ENCODE measurements at regions not wholly inside any gene's neighbourhood (a gene's known extent, or its start where the extent isn't known, plus 50 kb on each side); places are given as distances from the start of the nearest gene placed in this dataset.

GRCh38 chr11:111444040-111444439 is 65.0 kb upstream of the POU2AF1 start:
- in situ Hi-C loops (cut with MboI; ENCODE audit: low sequenced_read_pairs) = loop anchor here (25.0 kb wide), 1 partner anchor 982 kb away; no protein-coding TSS in a partner anchor

DNA sequence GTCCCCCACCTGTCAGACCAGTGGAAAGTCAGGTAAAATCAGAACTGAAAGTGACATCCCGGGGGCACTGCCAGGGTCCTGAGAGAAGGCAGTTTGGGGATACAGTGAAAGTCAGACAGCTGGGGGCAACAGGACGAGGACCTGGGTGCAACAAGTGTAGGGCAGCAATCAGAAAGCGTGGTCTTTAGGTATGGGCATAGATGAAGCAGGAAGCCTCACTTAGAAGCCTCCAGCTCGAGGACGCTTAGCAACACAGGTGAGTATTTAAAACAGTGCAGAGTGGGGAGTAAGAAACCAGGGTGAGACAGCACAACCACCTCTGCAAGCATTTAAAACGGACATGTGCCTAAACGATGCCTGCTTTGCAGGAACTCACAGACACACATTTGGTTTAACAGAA is 64.6 kb upstream of the POU2AF1 start:
- in situ Hi-C loops (cut with MboI; ENCODE audit: low sequenced_read_pairs) = loop anchor here (25.0 kb wide), 1 partner anchor 981 kb away; no protein-coding TSS in a partner anchor

- in situ Hi-C loops (cut with MboI; ENCODE audit: low sequenced_read_pairs) = loop anchor here (25.0 kb wide), 1 partner anchor 981 kb away; no protein-coding TSS in a partner anchor
Measured at GRCh38 chr11:111443032-111443431, 64.0 kb upstream of the POU2AF1 start.

DNA sequence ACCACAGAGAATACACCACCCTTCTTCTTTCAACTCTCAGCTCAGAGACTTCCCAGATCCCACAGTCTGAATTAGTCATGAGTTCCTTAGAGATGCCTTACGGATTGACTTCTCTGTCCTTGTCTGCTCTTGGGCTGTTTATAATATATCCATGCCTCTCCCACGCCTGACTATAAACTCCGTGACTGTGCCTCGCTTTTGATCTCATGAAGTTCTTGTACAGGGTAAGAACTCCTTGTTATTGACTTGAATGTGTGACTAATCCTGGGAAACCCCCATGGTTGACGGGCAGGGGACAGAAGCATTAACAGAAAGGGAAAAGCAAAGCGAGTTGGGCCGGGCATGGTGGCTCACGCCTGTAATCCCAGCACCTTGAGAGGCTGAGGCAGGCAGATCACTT is 62.4 kb upstream of the POU2AF1 start:
- in situ Hi-C loops (cut with MboI; ENCODE audit: low sequenced_read_pairs) = loop anchor here (25.0 kb wide), 1 partner anchor 979 kb away; no protein-coding TSS in a partner anchor

GRCh38 chr11:111440416-111441205 is 61.5 kb upstream of the POU2AF1 start:
- in situ Hi-C loops (cut with MboI; ENCODE audit: low sequenced_read_pairs) = loop anchor here (25.0 kb wide), 1 partner anchor 978 kb away; no protein-coding TSS in a partner anchor

DNA sequence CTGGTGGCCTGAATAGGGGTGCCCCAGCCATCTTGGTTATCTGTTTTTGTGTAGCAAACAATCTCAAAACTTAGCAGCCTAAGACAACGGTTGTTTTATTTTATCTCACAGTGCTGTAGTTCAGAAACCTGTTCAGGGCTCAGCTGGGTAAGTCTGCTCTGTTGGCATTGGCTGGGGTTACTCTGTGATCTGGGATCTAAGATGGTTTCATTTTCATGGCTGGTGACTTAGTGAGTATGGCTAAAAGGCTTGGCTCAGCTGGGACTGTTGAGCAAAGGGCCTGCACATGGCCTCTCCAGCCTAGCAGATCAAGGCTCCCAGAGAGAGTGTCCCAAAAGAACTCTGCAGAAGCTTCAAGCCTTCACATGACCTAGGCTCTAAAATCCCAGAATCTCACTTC is 60.8 kb upstream of the POU2AF1 start:
- in situ Hi-C loops (cut with MboI; ENCODE audit: low sequenced_read_pairs) = loop anchor here (25.0 kb wide), 1 partner anchor 978 kb away; no protein-coding TSS in a partner anchor

DNA sequence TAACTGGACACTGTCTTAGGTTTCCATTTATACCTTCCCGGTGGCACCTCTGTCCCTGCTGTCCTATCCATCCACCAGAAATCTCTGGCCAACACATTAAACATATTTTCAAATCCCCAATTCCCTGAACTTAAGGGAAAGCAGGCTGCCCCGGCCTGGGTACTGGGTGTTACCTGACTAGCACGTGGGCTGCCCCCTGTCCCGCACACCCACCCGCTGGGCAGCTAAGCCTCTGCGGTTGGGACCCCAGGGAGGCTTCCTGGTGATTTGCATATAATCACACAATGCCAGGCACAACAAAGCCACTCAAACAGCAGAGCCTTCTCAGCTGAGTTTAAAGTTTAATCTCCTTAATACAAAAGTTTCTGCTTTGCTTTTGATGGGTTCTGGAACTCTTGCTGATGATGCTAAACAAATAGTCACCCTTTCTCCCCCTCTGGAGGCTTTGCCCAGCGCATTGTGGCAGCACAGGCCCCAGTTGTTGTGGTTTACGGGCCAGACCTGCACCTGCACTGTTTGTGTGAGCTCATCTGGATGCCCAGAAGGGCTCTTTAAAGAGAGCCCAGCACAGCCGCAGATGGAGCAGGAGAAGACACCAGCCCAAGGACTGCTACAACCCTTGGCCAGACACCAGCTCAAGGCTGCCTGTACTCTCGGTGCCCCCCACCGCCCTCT is 59.9 kb upstream of the POU2AF1 start:
- in situ Hi-C loops (cut with MboI; ENCODE audit: low sequenced_read_pairs) = loop anchor here (25.0 kb wide), 1 partner anchor 977 kb away; no protein-coding TSS in a partner anchor

GRCh38 chr11:111438168-111438567 is 59.1 kb upstream of the POU2AF1 start:
- in situ Hi-C loops (cut with MboI; ENCODE audit: low sequenced_read_pairs) = loop anchor here (25.0 kb wide), 1 partner anchor 976 kb away; no protein-coding TSS in a partner anchor

- in situ Hi-C loops (cut with MboI; ENCODE audit: low sequenced_read_pairs) = loop anchor here (25.0 kb wide), 1 partner anchor 973 kb away; no protein-coding TSS in a partner anchor
Measured at GRCh38 chr11:111435046-111435698, 56.1 kb upstream of the POU2AF1 start.

DNA sequence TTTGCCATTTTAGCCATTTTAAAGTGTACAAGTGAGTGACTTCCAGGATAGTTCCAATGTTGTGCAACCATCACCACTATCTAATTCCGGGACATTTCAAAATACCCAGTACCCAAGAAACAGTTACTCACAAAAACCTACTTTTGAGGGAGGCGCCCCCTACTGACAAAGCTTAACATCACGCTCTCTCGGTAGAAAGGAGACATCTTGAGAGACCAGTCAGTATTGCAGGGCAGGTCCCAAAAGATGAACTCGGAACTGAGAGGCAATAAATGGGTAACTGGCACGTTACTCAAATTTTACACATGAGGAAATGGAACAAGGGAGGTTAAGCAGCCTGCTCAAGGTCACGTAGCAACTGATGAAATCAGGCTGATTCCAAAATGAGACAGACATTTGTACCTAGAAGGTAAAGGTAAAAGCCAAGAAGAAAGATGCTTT is 50.0 kb upstream of the POU2AF1 start:
- in situ Hi-C loops (cut with MboI; ENCODE audit: low sequenced_read_pairs) = loop anchor here (10.0 to 25.0 kb wide), 2 partner anchors 144 to 967 kb away; no protein-coding TSS in a partner anchor

Measured in HL-60/S4 (cell line).